NCI-H146 treated with DMSO at 0.1 percent for 48 hours (cell line): ENCODE measurements at regions not wholly inside any gene's neighbourhood (a gene's known extent, or its start where the extent isn't known, plus 50 kb on each side); places are given as distances from the start of the nearest gene placed in this dataset.
A peak's percentile ranks its signal among the peaks of the same experiment; 100 is the strongest.

Experiments
- DNase-seq: peaks from one replicate; lab custom pipeline; 2025; ENCODE audit not compliant: unreplicated experiment; lab: John Stamatoyannopoulos, UW

DNA sequence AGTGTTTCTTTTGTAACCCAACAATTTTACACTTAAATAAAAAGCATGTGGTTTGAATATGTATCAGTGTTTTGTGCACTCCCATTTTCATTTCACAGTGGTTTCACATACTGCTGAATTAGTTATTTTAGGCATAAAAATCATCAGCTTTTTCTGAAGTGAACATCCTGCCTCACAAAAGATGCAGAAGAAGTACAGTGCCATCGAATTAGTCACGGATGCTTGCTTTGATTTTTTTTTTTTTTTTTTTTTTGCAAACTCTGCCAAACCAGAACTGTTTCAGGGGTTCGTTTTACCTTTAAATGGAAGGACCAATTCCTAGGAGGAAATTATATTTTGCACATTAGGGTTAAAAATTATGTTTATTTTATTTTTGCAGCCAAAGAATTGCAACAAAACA is 158.6 kb downstream of the RPS12 start:
- peak; percentile 68 for DNase-seq

DNA sequence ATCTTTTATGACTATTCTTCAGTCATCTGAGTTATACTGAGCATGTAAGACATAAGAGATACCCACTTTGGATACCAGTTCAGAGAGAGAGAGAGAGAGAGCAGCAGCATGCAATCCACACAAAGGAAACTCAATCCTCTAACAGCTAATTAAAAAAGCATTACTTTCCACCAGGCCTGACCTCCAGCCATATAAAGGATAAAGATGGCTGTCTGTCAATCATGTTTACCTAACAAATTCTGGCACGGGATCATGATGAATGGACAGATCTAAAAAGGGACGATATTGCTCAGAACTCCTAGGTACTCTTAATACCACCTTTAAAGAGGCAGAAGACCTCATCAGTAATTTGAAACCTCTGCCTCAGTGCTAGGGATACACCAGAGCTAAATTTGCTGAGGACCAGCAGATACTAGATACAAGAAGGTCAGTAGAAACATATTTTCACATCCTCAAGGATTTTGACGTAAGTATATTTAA is 159.2 kb downstream of the RPS12 start:
- DNase-seq, result peak; percentile 94

DNA sequence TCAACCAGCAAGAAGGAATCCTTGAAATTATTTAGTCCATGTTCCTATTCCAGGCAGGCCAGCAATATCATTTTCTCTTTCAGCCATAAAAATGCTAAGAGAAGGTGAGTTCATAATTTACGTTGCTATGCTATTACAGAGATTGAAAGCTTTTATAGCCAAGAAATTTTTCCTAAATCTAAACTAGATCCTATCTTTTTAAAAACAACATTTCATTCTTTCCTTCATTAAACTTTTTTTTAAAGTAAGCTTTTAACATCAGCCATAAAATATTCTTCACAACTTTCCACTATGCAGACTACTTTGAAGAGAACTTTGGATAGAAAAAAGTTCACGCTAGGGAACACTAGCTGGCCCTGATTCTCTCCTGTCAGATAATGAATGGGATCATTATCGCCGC is 159.8 kb downstream of the RPS12 start:
- no peak for DNase-seq

GRCh38 chr6:132977413-132977812 is 163.0 kb downstream of the RPS12 start:
- DNase-seq, result no peak

DNA sequence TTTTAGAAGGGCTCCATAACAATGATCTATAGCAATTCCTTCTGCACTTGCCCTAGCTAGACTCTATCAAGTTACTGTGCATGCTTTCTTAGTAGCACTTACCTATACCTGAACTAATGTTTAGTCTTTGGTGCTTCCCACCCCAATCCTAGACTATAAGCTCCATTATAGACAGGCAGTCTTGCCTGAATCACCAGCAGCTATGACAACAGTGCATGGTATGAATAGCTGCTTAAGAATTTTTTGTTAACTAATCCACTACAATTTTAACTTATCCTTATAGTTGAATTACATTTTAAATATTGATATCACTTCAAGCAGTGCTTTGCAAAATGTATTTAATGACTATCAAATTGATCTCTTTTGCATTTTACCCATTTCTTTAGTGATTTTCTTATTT is 164.3 kb downstream of the RPS12 start:
- no peak for DNase-seq

- DNase-seq, result no peak
Measured at GRCh38 chr6:132993738-132994137, 179.4 kb downstream of the RPS12 start.

DNA sequence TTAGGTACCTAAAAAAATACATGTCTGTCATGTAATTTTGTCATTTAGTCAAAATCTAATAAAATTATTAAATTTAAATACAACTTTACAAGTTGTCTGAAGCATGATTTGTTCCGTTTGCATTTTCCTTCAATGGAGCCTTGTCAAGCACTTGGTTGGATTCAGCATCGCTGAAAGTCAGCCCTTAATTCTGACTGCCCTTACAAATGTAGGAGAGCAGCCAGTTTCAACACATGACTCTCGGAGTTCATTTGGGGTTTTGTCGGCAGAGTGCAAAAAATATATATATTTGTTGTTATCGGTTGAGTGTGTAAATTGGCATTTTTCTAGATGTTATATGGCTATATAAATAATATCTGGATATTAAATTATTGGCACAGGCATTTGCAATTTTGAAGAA is 180.6 kb downstream of the RPS12 start:
- DNase-seq, result no peak

DNA sequence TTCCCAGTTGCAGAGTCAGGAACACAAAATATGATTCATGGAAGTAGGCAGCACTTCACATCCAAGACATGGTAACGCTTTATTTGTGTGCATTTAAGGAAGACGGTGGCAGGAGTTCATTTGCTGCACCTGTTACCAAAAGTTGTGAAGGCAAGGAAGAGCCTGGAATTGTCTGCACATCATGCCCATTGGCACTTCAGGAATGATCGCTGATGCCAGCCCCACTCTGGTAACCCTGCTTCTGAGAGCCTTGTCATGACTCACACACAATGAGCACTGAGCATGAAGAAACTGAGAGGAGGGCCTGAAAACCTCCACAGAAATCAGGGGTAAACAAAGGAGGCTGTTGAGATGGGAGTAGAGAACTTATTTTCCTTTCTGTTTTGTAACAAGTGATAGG is 181.1 kb downstream of the RPS12 start:
- no peak for DNase-seq

DNA sequence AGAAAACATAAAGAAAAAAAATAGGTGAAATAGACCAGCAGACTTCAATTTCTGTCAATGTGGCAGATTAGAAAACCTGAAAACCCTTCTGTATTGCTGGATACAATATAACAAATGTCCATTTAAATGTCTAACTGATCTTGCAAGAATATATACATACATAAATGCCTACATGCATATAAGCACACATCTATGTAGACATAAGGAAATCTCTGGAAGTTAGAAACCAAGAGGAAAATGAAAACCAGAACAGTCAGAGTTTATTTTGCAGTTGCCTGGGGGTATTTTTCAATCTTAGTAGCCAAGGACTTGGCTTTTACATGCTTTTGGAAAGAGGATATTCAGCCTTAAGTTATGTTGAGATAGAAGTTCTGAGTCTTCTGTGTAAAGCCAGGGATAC is 184.0 kb downstream of the RPS12 start:
- no peak for DNase-seq

GRCh38 chr6:133001040-133001565 is 186.7 kb downstream of the RPS12 start:
- no peak for DNase-seq

GRCh38 chr6:133004304-133004884 is 190.0 kb downstream of the RPS12 start:
- no peak for DNase-seq

- DNase-seq, result no peak
Measured at GRCh38 chr6:133012774-133013173, 198.4 kb downstream of the RPS12 start.

DNA sequence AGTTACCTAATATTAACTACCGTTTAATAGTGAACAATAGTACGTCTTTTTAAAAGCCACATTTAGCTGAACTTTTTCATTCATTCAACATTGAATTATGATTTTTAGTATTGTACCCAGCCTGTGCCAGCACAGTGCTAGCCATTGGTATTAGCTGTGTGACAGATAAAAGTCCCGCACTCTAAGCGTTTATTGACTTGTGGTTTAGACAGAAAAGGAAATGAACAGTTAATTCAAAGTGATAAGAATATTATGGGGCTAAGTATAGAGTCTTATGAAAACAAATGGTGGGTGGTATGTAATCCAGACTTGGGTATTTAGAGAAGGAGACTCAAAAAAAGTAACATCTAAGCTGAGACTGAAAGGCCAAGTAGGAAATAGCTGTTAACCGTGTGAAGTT is 202.3 kb downstream of the RPS12 start:
- no peak for DNase-seq

- DNase-seq, result no peak
Measured at GRCh38 chr6:133017581-133017980, 203.2 kb downstream of the RPS12 start.

DNA sequence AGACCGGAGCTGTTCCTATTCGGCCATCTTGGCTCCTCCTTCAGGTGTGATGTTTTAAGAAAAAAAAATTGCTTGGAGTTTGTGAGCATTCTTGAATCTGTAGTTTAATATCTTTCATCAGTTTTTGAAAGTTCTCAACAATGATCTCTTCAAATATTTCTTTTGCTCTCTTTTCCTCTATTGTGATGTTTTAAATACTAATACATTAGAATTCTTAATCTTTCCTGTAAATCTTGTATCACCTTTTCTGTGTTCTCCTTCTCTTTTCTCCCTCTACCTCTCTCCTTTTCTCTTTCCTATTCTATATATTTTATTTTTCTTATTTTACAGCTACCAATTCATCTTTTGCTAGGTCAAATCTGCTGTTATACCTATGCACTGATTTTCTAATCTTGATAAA is 212.3 kb downstream of the RPS12 start:
- no peak for DNase-seq

GRCh38 chr6:133033263-133033662 is 207.9 kb upstream of the EYA4 start:
- DNase-seq, result no peak

DNA sequence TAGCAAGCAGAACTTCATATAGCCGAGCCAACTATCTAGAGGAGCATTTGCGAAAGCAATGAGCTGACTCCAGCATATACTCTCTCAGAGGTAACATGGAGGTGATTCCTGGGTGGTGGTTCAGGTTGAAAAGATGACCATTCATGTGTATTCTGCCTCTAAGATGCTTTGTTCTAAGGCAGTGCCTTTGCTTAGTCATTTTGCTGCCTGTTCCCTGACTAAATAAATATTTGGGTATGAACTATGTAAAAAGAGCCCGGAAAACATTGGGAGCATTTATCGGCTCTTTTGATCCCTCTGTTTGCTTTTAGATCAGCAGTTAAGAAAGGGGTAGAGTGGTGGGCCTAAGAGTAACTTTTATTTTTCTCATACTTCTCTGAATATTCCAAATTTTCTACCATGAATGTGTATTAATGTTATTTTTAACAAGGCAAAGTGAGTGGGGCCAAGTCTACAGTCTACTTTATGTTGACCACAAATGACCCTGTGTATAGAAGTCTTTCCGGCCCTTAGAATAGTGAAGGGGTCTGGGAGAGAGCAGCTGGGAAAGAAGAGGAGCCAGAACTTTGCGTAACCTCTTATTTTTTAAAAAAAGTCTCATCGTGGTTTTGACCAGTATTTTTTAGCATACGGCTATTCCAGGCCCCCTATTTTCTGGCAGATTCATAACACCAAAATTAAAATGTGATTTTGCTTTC is 206.5 kb upstream of the EYA4 start:
- DNase-seq, result peak; percentile 80

DNA sequence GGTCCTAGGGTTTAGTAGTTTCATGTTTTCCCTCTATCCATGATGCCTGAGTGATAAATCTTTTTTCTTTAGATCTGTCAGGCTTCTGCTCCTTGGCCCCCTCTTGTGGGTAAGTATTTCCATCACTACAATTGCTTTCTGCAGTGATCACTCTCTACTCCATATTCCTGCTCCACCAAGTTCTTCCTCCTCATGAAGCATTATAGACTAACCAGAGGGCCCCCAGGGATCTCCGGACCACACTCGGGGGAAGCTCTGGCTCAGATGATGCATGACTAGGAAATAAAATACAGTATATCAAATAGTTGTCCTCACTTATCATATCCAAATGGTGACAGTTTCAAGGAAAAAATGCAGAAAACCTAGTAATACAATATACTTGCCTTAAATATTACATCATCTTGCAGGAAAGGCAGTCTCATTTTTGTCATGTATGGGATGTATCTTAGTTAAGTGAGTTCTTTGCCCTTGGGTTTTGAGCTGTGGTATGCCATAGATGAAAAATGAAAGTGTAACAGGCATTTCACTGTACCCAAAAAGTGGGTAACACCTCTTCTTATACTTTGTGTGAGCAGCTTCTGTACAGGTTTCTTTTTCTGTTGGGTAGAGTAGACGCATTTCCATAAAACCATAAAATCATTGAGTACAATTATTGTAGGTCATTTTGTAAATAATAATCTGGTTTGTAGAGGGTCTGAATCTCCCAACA is 200.9 kb upstream of the EYA4 start:
- DNase-seq, result peak; percentile 53

DNA sequence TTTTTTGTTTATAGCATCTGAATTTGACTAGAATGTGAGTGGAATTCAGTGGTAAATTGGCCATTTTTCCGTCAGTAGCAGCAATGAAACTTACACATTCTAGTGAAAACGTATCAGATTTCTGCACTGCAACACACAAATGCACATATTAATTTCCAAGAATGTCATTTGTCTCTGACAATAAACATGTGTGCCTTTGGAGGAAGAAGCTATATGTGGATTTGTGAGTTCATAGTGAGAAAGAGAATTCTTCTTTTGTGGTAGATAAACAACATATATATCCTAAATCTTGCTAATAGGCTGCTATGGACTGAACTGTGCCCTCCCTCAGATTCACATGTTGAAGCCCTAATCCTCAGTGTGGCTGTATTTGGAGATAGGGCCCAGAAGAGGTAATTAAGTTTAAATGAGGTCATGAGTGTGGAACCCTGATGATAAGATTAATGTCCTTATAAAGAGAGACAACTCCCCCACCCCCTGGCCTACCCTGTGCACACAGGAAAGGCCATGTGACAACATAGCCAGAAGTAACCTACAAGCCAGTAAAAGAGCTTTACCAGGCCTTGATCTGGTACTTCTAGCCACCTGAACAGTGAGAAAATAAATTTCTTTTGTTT is 200.2 kb upstream of the EYA4 start:
- DNase-seq, result peak; percentile 20

DNA sequence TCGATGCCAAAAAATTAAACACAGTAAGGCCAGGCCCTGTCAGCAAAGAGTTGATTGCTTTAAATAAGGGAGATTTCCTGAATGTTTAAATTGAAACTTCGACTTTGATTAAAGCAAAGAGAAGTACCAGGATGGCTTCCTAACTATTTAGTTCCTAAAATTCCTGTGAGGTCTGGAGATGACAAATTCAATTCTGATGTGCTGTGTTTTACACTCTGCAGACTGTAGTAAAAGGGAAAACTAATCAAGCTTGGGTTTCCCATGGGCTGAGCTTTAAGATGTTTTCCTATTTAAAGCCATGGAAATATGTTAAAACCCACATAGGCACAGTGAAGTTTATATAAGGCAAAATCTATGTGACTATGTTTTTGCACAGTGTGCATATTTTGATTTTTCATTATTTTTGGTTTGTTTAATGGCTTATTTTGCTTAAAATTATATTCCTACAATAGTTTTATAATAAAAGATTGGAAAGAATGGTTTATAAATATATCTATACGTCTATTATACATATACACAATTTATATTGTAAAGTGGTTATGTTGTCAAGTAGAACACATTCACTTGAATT is 198.5 kb upstream of the EYA4 start:
- DNase-seq, result no peak

DNA sequence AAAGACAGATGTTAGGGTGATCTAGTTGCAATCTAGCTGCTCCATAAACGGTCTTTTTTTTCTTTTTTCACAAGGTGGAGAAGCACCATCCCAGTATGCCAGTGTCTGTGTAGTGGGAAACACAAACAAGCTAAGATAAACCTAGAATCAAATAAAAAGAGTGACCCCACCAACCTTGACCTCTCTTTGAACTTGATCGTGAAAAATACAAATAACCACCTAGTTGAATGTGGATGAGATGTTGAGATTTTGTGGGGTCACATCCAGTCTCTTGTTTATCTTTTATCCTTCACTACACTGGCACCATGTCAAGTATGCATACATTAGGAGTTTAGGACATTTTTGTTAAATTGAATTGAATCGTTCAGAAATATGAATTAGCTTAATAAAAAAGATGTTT is 194.6 kb upstream of the EYA4 start:
- DNase-seq, result no peak
